Amniotic stem cell (primary cell): ENCODE measurements at regions not wholly inside any gene's neighbourhood (a gene's known extent, or its start where the extent isn't known, plus 50 kb on each side); places are given as distances from the start of the nearest gene placed in this dataset.

ENCODE experiments used
- DNase-seq: peaks from one replicate; lab custom pipeline; 2025; lab: John Stamatoyannopoulos, UW

GRCh38 chr7:46879783-46880182 is 702.1 kb downstream of the TNS3 start:
- no peak for DNase-seq

DNA sequence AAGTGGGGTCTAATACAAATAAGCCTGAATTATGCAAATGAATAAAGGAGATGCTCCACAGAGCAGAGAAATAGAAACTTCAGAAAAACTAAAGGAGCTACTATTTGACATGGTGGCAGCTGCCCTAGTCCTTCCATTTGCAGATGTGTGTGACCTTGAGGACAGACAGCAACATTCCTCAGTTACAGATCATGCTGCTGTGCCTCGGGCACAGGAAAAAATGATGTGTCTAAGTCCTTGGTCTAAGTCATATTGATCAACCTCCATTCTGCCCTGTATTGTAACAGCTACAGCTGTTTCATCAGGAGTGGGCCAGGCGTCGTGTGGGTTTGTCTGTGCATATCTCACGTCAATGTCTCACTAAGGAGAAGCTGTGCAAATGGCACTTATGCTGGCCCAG is 710.4 kb downstream of the TNS3 start:
- no peak for DNase-seq

DNA sequence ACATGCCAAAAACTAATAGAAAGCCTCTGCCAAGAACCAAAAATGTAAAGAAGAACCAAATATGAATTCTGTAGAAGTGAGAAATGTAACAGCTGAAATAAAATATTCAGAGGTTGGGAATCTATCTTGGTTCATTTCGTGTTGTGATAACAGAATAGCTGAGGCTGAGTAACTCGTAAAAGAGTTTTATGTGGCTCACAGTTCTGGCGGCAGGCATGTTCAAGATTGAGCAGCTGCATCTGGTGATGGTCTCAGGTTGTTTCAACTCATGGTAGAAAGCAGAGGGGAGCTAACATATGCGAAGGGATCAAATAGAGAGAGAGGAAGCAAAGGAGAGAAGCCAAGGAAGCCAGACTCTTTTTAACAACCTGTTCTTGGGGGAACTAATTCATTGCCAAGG is 717.2 kb downstream of the TNS3 start:
- no peak for DNase-seq

- DNase-seq, result no peak
These were observed 721.9 kb downstream of the TNS3 start for GRCh38 chr7:46859963-46860475.

DNA sequence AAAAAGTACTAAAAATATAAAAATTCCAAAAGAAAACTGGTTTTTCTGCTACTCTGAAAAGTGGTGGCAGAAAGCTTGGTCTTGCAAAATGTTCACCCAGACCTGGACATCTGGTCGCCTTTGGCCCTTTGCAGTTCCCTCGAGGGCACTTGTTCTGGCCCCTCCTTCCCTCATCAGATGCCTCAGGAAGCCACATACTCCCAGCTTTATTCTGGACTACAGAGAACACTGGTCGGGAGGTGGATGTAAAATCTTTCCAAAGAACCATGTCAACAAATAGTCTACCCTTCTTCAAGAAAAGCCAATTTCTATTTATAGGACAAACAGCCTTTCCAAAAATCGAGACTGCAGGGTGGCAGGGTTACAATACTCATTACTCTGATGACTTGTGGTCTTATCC is 726.1 kb downstream of the TNS3 start:
- no peak for DNase-seq

DNA sequence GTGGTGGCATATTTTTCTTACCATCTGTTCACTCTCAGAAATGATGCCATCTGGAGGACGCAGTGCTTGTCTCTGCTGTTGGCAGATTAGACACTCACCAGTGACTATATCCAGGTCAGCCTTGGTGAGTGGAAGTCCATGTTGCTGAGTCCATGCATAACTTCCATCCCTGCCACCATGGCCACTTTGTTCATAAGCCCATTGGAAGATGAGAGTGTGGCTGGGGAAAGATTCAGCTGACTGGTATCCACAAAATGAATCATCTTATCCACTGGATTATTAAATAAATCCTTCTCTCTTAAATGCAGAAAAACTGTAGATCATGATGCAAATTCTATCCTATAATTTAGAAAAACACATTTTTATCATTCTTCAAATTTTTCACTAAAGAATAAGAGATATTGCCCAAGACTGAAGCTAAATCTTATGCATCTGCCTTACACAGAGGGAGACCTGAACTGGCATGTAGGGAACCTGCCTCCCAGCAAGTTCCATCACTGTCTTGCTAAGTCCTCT is 726.9 kb downstream of the TNS3 start:
- peak; percentile 25 for DNase-seq

DNA sequence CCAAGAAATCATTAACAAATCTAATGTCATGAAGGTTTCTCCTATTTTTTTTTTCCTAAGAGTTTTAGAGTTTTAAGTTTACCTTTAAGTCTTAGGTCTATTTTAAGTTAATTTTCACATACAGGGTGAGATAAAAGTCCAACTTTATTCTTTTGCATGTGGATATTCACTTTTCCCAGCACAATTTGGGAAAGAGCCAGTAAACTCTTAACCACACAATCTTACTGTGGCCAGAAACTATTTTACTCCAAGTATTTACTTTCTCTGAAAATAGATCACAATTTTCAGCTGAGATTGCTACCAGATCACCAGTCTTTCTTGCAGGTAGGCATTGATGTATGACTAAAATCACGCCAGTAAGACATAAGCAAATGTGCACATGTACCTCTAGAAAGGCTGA is 728.5 kb downstream of the TNS3 start:
- no peak for DNase-seq

- DNase-seq, result no peak
These were observed 729.1 kb downstream of the TNS3 start for GRCh38 chr7:46852795-46853194.

DNA sequence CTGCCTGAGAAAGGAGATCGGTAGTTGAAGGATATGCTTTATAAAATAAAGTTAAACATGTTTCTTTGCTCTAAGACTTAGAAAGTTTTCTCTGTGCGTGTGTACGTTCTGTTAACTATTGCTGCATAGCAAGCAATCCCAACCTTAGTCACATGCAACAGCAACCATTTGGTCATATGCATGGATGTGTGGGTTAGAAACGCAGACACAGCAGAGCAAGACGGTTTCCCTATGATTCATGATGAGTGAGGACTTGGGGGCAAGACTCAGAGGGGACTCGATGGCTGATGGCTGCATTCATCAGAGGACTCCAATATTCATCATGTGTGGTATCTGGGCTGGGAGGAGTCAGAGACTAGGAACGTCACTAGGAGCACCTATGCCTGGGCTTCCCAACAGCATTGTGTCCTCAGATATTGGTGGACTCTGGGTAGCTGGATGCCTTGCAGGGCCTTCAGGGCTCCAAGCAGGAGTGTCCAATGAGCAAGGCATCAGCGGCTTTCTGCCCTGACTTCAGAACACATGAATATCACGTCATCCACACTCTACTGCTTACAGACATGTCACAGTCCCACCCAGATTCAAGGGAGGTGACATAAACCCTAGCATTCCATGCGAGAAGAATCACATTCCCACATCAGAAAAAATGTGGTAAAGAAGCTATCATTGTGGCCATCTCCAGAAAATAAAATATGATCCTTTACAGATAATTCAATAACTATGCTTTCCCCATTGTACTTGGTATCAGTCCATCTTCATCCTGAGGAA is 731.2 kb downstream of the TNS3 start:
- DNase-seq, result no peak

GRCh38 chr7:46848944-46849343 is 733.0 kb downstream of the TNS3 start:
- DNase-seq, result no peak

GRCh38 chr7:46848311-46848710 is 733.6 kb downstream of the TNS3 start:
- no peak for DNase-seq

DNA sequence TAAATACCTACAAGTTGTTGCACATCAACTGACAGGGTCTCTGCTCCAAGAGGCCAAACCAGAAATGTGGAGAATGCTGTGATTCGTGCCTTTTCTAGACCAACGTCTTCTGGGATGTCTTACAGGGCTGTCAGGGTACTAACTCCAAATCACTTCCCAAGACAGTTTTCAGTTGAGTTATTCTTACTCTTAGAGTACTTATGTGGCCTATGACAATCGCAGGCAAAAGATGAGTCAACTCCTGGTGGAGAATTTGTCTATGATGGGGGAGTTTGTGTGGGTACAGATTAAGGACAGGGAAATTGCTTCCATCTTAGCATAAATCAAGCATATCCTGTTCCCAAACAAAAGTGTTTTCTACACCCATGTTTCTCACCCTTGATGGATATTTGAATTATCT is 734.8 kb downstream of the TNS3 start:
- no peak for DNase-seq

DNA sequence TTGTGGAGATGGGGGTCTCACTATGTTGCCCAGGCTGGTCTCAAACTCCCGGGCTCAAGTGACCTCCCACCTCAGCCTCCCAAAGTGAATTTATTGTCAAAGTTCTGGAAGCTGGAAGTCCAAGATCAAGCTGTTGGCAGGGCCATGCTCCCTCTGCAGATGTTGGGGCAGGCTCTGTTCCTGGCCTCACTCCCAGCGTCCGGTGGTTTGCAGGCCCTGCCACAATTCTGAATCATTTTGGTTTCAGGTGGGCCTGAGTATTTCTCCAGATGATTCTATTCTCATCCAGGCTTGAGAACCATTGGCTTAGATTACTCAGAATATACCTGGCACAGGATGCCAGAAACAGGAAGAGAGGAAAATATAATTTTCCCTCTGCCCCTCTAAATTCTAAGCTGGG is 737.4 kb downstream of the TNS3 start:
- DNase-seq, result no peak

DNA sequence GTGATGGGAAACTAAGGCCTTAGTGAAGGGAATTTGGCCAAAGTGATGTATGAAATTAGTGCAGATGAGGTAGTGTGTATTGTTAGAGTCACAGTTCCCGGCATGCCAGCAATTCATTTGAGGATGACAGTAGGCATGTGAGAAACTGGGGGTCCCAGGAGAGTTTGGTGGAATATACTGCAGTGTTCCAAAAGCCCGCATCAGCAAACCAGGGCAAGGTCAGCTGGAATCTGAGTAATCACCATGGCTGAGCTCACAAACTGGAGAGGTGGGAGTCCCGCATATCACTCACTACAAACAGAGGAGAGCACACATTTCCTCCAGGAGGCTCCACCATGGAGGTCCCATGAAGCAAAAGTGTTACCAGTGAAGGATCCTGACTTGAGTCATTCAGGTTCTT is 740.7 kb downstream of the TNS3 start:
- DNase-seq, result no peak

GRCh38 chr7:46839651-46840050 is 742.3 kb downstream of the TNS3 start:
- no peak for DNase-seq

DNA sequence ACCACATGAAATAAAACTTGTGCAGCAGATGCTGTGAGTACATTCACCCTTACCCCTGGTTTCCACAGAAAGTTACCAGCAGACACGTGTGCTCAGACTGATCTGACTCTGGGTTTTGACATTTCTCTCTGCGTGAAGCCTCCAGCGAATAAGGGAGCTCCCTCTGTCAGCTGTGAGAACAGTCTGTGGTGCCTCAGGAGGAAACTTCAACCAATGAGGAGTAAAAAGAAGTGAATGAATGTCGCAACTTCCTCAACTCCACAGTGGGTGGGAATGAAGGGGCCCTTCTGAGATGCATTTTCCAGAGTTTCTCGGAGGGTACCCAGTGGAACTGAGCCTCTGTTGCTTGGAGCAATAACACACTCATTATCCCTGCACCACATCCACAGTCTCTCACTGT is 743.4 kb downstream of the TNS3 start:
- DNase-seq, result no peak

DNA sequence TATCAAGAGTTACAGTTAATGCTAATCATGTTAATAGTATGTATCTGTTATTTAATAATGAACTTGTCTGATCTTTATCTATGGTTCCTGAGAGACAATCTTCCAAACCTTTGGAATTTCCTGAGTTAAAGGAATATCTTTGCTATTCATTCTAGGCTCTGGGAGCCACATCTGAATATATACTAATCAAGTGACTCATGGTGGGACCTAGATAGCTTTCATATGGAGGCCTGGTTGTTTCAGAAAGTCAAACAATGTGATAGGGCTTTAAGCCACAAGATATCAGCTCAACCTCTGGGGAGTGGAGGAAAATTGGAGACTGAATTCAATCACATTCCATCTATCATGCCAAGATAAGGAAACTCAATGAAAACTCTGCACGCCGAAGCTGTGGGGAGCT is 746.4 kb downstream of the TNS3 start:
- no peak for DNase-seq

GRCh38 chr7:46834921-46835320 is 747.0 kb downstream of the TNS3 start:
- no peak for DNase-seq

- DNase-seq, result no peak
These were observed 748.7 kb downstream of the TNS3 start for GRCh38 chr7:46833197-46833596.

DNA sequence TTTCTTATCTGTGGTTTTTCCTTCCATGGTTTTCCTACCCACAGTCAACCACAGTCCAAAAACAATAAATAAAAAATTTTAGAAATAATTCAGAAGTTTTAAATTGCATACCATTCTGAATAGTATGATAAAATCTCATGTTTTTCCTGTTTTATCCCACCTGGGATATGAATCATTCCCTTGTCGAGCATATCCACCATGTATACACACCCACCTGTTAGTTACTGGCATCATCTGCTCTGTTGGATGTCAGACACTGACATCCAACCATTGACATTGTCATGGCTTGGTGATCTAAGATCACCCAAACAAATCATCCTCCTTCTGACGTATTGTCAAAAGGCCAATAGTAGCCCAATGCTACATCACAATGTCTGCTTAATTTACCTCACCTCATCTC is 749.8 kb downstream of the TNS3 start:
- no peak for DNase-seq

DNA sequence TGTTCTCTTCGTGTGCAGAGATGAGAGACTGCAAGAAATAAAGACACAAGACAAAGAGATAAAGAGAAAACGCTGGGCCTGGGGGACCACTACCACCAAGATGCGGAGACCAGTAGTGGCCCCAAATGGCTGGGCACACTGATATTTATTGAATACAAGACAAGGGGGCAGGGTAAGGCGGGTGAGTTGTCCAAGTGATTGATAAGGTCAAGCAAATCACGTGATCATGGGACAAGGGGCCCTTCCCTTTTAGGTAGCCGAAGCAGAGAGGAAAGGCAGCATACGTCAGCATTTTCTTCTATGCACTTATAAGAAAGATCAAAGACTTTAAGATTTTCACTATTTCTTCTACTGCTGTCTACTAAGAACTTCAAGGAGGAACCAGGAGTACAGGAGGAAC is 762.1 kb downstream of the TNS3 start:
- no peak for DNase-seq

- DNase-seq, result no peak
These were observed 767.2 kb downstream of the TNS3 start for GRCh38 chr7:46814516-46815250.

DNA sequence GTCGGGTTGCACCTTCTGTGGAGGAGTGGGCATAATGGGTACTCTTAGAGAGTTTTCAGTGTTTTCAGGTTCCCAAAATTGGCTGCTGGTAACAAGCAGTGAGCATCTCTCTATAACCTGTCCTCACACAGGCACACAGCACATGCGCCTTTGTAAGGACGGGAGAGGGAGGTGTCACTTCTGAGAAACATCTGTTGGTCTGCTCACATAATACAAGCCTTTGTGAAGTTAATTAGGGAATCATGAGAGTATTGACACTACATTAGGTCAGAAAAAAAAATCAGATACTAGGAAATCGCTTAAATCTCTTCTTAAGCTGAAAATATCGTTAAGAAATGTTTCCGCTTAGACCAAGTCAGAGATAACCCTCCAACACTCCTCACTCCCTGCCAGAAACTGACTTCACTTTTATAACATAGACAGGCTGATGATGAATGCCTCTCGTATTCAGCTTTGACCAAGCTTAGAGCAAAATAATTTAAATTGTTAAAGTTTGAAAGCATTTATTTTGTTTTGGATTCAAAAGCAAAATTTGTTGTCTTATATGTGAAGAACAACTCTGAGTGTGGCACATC is 769.7 kb downstream of the TNS3 start:
- no peak for DNase-seq
